Adrenal gland (tissue), 9 donors: ENCODE measurements at regions not wholly inside any gene's neighbourhood (a gene's known extent, or its start where the extent isn't known, plus 50 kb on each side); places are given as distances from the start of the nearest gene placed in this dataset.

Experiments used
- DNase-seq, 7 donors: peaks; one replicate each; pipeline ENCODE4 v3.0.0-alpha.2; 2019 to 2020
- H3K27ac ChIP-seq, 5 donors: fragments of 200-600 bp; sonication (generic) in 4 of 5; 1 replicate in 3 of 5; 2 replicates in 2 of 5; pipeline versions ENCODE4 v1.5.1 to v1.8.0; 2016 to 2020; ENCODE audit warnings: mild to moderate bottlenecking in 1 of 5
- H3K27me3 ChIP-seq: fragments of 200-600 bp; 2 replicates; pipeline ENCODE4 v1.8.0; 2021
- H3K36me3 ChIP-seq, 2 donors: fragments of 200-600 bp; replicated peaks in 1 of 2; 1 replicate in 1 of 2; 2 replicates in 1 of 2; pipeline versions ENCODE4 v1.5.1 to v1.8.0; 2018 to 2022
- H3K4me1 ChIP-seq, 2 donors: fragments of 200-600 bp; replicated peaks in 1 of 2; 1 replicate in 1 of 2; 2 replicates in 1 of 2; pipeline versions ENCODE4 v1.5.1 to v1.8.0; 2018 to 2021
- H3K4me3 ChIP-seq, 4 donors: fragments of 200-600 bp; sonication (generic) in 3 of 4; one replicate each; pipeline ENCODE4 v1.5.1; 2016 to 2018
- H3K9me3 ChIP-seq, 3 donors: fragments of 200-600 bp; sonication (generic) in 1 of 3; replicated peaks in 1 of 3; 1 replicate in 2 of 3; 2 replicates in 1 of 3; pipeline versions ENCODE4 v1.5.1 to v1.8.0; 2016 to 2021
- POLR2A ChIP-seq, 2 donors: fragments of 450-650 bp; IDR thresholded peaks; one replicate each; pipeline ENCODE4 v1.6.1; 2017; ENCODE audit warnings: antibody characterized with exemption in 2 of 2, mild to moderate bottlenecking in 2 of 2, moderate library complexity in 1 of 2
- WGBS, 4 donors: extraction: QIAGEN DNeasy Blood & Tissue Kit in 2 of 4; methylation state at CpG; one replicate each; pipeline versions ENCODE4 v1.1.5 to v1.1.7; 2013 to 2017; 5-methylcytosine and 5-hydroxymethylcytosine counted together
- intact Hi-C, 2 donors: fragments of 100-400 bp; cut with DNase I; formaldehyde crosslinking; loops; one replicate each; pipeline versions ENCODE4 v1.14.1 to v1.15.0; 2022 to 2023
- TF ChIP-seq, protein P1 (sequence below), 6 experiments: fragments of 450-650 bp in 4 of 6; fragments of 200-600 bp in 2 of 6; sonication (generic) in 1 of 6; IDR thresholded peaks; 1 replicate in 5 of 6; 2 replicates in 1 of 6; pipeline versions ENCODE4 v1.5.1 to v1.8.0; 2016 to 2021; ENCODE audit warnings: antibody characterized with exemption in 6 of 6, mild to moderate bottlenecking in 2 of 6, moderate library complexity in 1 of 6
- donor health status: healthy with polysubstance abuse.
- donor health status: Bipolar disorder and iron deficiency.
- donor health status: DM: yes; HTN: yes; CAD: no.
- donor health status: DM: no; HTN: no; CAD: no.
- donor health status: DM: no; HTN: no; CAD: no.

DNA sequence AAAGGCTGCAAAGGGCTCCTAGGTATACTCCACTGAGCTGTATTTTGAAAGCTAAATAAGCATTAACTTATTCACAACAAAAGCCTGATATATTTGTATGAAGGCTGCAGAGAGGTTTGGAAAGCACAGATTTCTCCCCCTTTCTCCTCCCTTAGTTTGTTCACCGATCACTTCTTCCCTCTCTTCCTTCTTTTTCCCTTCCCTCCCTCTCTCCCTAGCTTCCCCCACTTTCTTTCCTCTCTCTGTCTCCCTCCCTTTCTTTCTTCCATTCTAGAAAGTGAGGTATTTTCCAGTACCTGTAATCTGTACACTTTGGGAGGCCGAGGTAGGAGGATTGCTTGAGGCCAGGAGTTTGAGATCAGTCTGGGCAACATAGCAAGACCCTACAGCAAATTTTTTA lies 62.1 kb downstream of the HHEX start:
- TF ChIP-seq POLR2A (IDR thresholded peaks at IDR 0.05): no peak
- TF ChIP-seq, protein P1, sequence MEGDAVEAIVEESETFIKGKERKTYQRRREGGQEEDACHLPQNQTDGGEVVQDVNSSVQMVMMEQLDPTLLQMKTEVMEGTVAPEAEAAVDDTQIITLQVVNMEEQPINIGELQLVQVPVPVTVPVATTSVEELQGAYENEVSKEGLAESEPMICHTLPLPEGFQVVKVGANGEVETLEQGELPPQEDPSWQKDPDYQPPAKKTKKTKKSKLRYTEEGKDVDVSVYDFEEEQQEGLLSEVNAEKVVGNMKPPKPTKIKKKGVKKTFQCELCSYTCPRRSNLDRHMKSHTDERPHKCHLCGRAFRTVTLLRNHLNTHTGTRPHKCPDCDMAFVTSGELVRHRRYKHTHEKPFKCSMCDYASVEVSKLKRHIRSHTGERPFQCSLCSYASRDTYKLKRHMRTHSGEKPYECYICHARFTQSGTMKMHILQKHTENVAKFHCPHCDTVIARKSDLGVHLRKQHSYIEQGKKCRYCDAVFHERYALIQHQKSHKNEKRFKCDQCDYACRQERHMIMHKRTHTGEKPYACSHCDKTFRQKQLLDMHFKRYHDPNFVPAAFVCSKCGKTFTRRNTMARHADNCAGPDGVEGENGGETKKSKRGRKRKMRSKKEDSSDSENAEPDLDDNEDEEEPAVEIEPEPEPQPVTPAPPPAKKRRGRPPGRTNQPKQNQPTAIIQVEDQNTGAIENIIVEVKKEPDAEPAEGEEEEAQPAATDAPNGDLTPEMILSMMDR (IDR thresholded peaks at IDR 0.05): no peak
- intact Hi-C loops: no loop called here
- no peaks in the 10 kb centered on the region for H3K27me3 ChIP-seq
- H3K4me3 ChIP-seq: no peak overlapping the region
- H3K9me3 ChIP-seq: no peaks in the 10 kb centered on the region
- no peak overlapping the region for H3K27ac ChIP-seq
- WGBS, 4 donors: 85 to 100% (median 97%) methylated on average over 2 of the region's 2 CpGs
- no peak for DNase-seq
- H3K4me1 ChIP-seq: peaks cover 0 to 5% of the 10 kb centered on the region in 2 donors
- H3K36me3 ChIP-seq: no peaks in the 10 kb centered on the region

DNA sequence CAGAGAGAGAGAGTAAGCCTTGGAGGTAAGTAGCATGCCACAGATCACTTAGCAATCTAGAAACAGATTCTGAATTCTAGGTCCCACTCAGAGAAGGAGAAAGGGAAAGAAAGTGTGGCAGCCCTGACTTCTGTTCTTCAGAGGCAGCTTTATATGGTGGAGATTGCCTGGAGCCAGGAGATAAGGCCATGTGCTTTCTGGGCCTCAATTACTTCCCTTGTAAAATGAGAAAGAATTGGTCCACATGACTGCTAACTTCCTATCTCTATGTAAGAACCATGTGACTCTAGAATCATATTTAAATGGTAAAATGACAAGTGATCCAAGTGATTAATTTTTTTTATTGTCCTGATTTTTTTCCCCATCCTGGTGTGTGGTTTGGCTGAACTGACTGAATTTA lies 64.1 kb downstream of the HHEX start:
- Histone ChIP-seq H3K4me3 (no peak overlapping the region), H3K27ac (no peak overlapping the region), H3K4me1 (peaks cover 0 to 4% of the 10 kb centered on the region in 2 donors), H3K36me3 (no peaks in the 10 kb centered on the region), H3K27me3 (no peaks in the 10 kb centered on the region), H3K9me3 (no peaks in the 10 kb centered on the region)
- TF ChIP-seq, protein P1 (IDR thresholded peaks at IDR 0.05): no peak
- TF ChIP-seq POLR2A (IDR thresholded peaks at IDR 0.05): no peak
- DNase-seq: no peak
- intact Hi-C loops: no loop called here

DNA sequence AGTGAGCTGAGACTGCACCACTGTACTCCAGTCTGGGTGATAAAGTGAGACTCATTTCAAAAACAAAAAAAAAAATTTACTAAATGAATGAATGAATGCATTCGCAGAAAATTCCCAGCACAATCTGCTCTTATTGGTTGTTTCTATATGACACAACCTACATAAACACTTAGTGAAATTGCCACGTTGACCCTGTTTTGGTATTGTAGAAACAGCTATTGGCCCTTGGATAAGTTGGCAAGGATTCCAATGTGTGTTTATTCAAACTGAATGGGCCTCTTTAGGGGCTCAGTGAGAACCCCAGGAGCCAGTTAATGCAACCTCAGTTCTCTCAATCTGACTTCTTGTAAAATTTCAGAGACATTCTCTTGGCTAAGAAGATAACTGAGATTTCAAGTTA lies 66.0 kb downstream of the HHEX start:
- Histone ChIP-seq H3K27me3 (no peaks in the 10 kb centered on the region), H3K4me3 (no peak overlapping the region), H3K36me3 (no peaks in the 10 kb centered on the region), H3K9me3 (no peaks in the 10 kb centered on the region), H3K4me1 (peaks cover 0 to 10% of the 10 kb centered on the region in 2 donors), H3K27ac (peak overlapping the region in 1 of 5 donors; percentile 18)
- WGBS, 4 donors: 72 to 82% (median 74%) methylated on average over 2 of the region's 2 CpGs
- TF ChIP-seq, protein P1 (IDR thresholded peaks at IDR 0.05): no peak
- no peak for TF ChIP-seq POLR2A (IDR thresholded peaks at IDR 0.05)
- no peak for DNase-seq
- intact Hi-C loops: no loop called here

DNA sequence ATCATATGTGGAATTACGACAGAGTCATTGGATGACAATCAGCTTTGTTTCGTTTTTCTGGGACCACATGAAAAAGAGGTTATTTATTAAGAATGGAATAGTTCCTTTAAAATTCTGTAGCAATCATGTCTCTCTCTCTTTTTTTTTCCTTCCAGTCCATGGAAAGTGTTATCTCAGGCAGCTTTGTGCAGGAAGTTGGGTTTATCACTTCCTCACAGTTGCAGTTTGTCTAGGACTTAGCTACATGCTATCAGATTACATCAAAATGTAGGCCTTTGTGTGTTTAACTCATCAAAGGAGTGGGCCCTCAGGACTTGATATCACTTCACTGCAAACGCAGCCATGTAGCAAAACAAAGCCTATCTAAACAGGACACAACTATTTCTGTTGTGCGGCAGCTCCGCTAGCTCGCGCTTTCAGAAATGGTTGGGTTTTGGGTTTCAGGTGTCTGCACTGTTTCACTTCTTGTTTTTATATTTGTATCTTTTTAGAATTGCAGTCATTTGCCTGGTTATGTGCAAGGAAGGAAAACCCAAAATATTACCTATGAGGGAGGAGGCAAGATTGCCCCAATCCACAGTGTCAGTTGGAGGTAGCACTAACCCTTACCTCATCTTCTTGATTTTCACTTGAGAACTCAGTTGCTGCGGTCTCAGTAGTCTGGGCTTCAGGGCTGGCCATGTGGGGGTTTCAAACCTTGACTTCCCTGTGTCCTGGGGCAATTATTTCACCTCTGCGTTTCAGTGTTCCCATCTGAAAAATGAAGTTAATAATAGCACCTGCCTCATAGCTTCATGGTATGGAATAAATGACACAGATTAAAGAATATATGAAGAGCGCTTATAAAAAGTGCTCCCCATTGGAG lies 66.7 kb downstream of the HHEX start:
- Histone ChIP-seq H3K36me3 (no peaks in the 10 kb centered on the region), H3K27ac (peak overlapping the region in 2 of 5 donors; percentile 34 to 37), H3K4me1 (peaks cover 0 to 15% of the 10 kb centered on the region in 2 donors), H3K4me3 (no peak overlapping the region), H3K9me3 (no peaks in the 10 kb centered on the region), H3K27me3 (no peaks in the 10 kb centered on the region)
- no peak for DNase-seq
- intact Hi-C loops: no loop called here
- 65 to 73% (median 72%) methylated on average over 10 of the region's 10 CpGs for WGBS, 4 donors
- TF ChIP-seq POLR2A (IDR thresholded peaks at IDR 0.05): no peak
- TF ChIP-seq, protein P1 (IDR thresholded peaks at IDR 0.05): no peak
